Endothelial cell of umbilical vein (primary cell): ENCODE measurements at regions not wholly inside any gene's neighbourhood (a gene's known extent, or its start where the extent isn't known, plus 50 kb on each side); places are given as distances from the start of the nearest gene placed in this dataset.

Experiments used
- BruUV-seq: library from RNA; stranded (reverse); fragments of 400-500 nt; replicated peaks from 2 replicates; lab custom pipeline; 2021; lab: Mats Ljungman, UMichigan
- CTCF ChIA-PET: fragments of 300-600, 350-600 bp; sonication (Branson Sonifier 250); formaldehyde crosslinking; loops from one replicate; lab custom pipeline; 2021; ENCODE audit warnings: antibody characterized with exemption, inconsistent platforms; lab: Charles Lee
- POLR2A ChIA-PET: fragments of 300-600, 350-600 bp; sonication (Branson Sonifier 250); formaldehyde crosslinking; loops from one replicate; lab custom pipeline; 2021; ENCODE audit warnings: antibody characterized with exemption, inconsistent platforms; lab: Charles Lee
- DNase-seq: peaks from one replicate; pipeline ENCODE4 v3.0.0-alpha.2; 2011; ENCODE audit warnings: low read depth, low spot score
- FAIRE-seq: peaks from 2 replicates; lab custom pipeline; 2011; peaks lifted over from hg19 to GRCh38; lab: Jason Lieb, UNC
- H2AFZ ChIP-seq: 2 replicates; pipeline ENCODE4 v1.6.0; 2012; ENCODE audit warnings: low read depth, low read length, control low read depth, inconsistent platforms
- H3K27ac ChIP-seq: 2 replicates; pipeline ENCODE4 v1.5.1; 2011; ENCODE audit warnings: low read depth, mild to moderate bottlenecking, control low read depth, low read length, moderate library complexity; ENCODE audit not compliant: insufficient read depth
- H3K27me3 ChIP-seq, 2 experiments: 2 replicates each; pipeline versions ENCODE4 v1.6.0 to v1.6.1; 2011; ENCODE audit warnings: low read length in 2 of 2, mixed read lengths in 1 of 2; ENCODE audit not compliant: control insufficient read depth in 2 of 2, insufficient read depth in 2 of 2
- H3K36me3 ChIP-seq, 2 experiments: 2 replicates in 1 of 2; 3 replicates in 1 of 2; pipeline ENCODE4 v1.5.1; 2011; ENCODE audit warnings: low read length in 2 of 2, mild to moderate bottlenecking in 1 of 2, moderate library complexity in 1 of 2; ENCODE audit not compliant: control insufficient read depth in 2 of 2, insufficient read depth in 2 of 2; ENCODE audit errors: extremely low read depth in 1 of 2
- H3K4me1 ChIP-seq: 3 replicates; pipeline ENCODE4 v1.5.1; 2011; ENCODE audit warnings: mild to moderate bottlenecking, low read length; ENCODE audit not compliant: control insufficient read depth, insufficient read depth; ENCODE audit errors: extremely low read depth
- H3K4me2 ChIP-seq: 2 replicates; pipeline ENCODE4 v1.6.1; 2011; ENCODE audit warnings: low read length, control low read depth, mixed read lengths; ENCODE audit not compliant: insufficient read depth
- H3K4me3 ChIP-seq, 3 experiments: fragments of 200-600 bp in 1 of 3; sonication (generic), shearing (Covaris generic) in 1 of 3; replicated peaks in 1 of 3; 2 replicates each; pipeline ENCODE4 v1.5.1; 2011 to 2016; ENCODE audit warnings: control low read depth in 3 of 3, low read length in 3 of 3, mild to moderate bottlenecking in 2 of 3, inconsistent platforms in 1 of 3, low read depth in 1 of 3, moderate library complexity in 1 of 3; ENCODE audit not compliant: insufficient read depth in 1 of 3
- H3K79me2 ChIP-seq: 2 replicates; pipeline ENCODE4 v1.6.0; 2012; ENCODE audit warnings: low read length, inconsistent platforms; ENCODE audit not compliant: control insufficient read depth, insufficient read depth
- H3K9ac ChIP-seq: replicated peaks from 2 replicates; pipeline ENCODE3; 2011; ENCODE audit warnings: low read length, control low read depth; ENCODE audit not compliant: insufficient read depth; ENCODE audit errors: extremely low read depth
- H3K9me1 ChIP-seq: replicated peaks from 3 replicates; pipeline ENCODE4 v1.6.0; 2011; ENCODE audit warnings: mild to moderate bottlenecking, low read length; ENCODE audit not compliant: control insufficient read depth, insufficient read depth; ENCODE audit errors: extremely low read depth
- H3K9me3 ChIP-seq: replicated peaks from 2 replicates; pipeline ENCODE4 v1.5.1; 2012; ENCODE audit warnings: low read length, inconsistent platforms; ENCODE audit not compliant: control insufficient read depth, insufficient read depth
- H4K20me1 ChIP-seq: replicated peaks from 2 replicates; pipeline ENCODE3; 2011; ENCODE audit warnings: mild to moderate bottlenecking, low read length; ENCODE audit not compliant: control insufficient read depth, insufficient read depth; ENCODE audit errors: extremely low read depth
- EZH2 ChIP-seq: IDR thresholded peaks from 2 replicates; pipeline ENCODE4 v1.6.1; 2012; ENCODE audit warnings: borderline replicate concordance, low read depth, mild to moderate bottlenecking, moderate library complexity, low read length, inconsistent platforms; ENCODE audit not compliant: severe bottlenecking
- FOS ChIP-seq: IDR thresholded peaks from 2 replicates; pipeline ENCODE4 v1.6.1; 2011; ENCODE audit warnings: mild to moderate bottlenecking, low read length, moderate library complexity, borderline replicate concordance; ENCODE audit not compliant: insufficient read depth
- GATA2 ChIP-seq: IDR thresholded peaks from 2 replicates; pipeline ENCODE4 v1.7.0; 2011; ENCODE audit warnings: low read depth, mild to moderate bottlenecking, moderate library complexity, mixed read lengths, low read length; ENCODE audit not compliant: insufficient read length, insufficient read depth
- JUN ChIP-seq: IDR thresholded peaks from 2 replicates; pipeline ENCODE4 v1.6.1; 2011; ENCODE audit warnings: borderline replicate concordance, low read depth; ENCODE audit not compliant: insufficient read length, insufficient read depth
- MYC ChIP-seq: IDR thresholded peaks from one replicate; pipeline ENCODE4 v1.6.1; 2011; ENCODE audit warnings: mild to moderate bottlenecking, low read depth, low read length
- POLR2A ChIP-seq: IDR thresholded peaks from 2 replicates; pipeline ENCODE4 v1.6.1; 2012; ENCODE audit warnings: low read depth, mild to moderate bottlenecking, control low read depth, low read length
- POLR2AphosphoS5 ChIP-seq: IDR thresholded peaks from 2 replicates; pipeline ENCODE4 v1.6.1; 2012; ENCODE audit warnings: low read depth, mild to moderate bottlenecking, control low read depth, low read length, moderate library complexity; ENCODE audit not compliant: insufficient read depth
- dilution Hi-C: fragments of 300-500 bp; cut with MboI; formaldehyde crosslinking; loops from one replicate; pipeline ENCODE4 v1.15.0; 2019; ENCODE audit warnings: low sequenced_read_pairs; ENCODE audit not compliant: extremely low pct_ligation_motif_present
- intact Hi-C: fragments of 100-400 bp; cut with micrococcal nuclease; formaldehyde crosslinking; loops from one replicate; pipeline ENCODE4 v1.10.0; 2022
- TF ChIP-seq, protein P1 (sequence below), 2 donors: IDR thresholded peaks; 1 replicate in 1 of 2; 2 replicates in 1 of 2; pipeline ENCODE4 v1.5.1; 2011; ENCODE audit warnings: low read length in 2 of 2, mild to moderate bottlenecking in 2 of 2, moderate library complexity in 2 of 2, control low read depth in 1 of 2, inconsistent platforms in 1 of 2, low read depth in 1 of 2; ENCODE audit not compliant: insufficient read depth in 1 of 2; ENCODE audit errors: extremely low read depth in 1 of 2
- TF ChIP-seq, protein P2 (sequence below): IDR thresholded peaks from 2 replicates; pipeline ENCODE4 v1.6.1; 2011; ENCODE audit not compliant: insufficient read depth, insufficient read length

DNA sequence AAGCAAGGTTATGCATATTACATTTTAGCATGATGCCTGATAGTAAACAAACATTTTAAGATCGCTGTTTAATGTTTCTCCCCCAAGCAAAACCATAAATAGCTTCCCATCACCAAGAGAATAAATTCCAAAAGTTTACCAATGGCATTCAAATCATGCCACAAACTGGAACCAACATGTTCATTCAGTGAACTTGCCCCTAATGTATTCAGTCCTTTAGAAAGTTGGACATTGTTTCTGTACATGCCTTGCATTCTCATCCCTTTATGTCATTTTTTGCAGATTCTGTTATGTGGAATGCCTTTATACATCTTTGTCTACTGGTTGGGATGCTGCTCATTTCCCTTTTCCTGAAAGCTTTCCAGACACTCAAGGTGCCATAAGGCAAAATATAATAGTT lies 105.5 kb downstream of the PYDC2 start:
- Histone ChIP-seq H3K9me3 (no peaks in the 10 kb centered on the region), H3K36me3 (no peaks in the 10 kb centered on the region), H2AFZ (no peak overlapping the region), H4K20me1 (no peaks in the 10 kb centered on the region), H3K79me2 (no peaks in the 10 kb centered on the region), H3K27me3 (no peaks in the 10 kb centered on the region), H3K9me1 (no peaks in the 10 kb centered on the region), H3K9ac (no peak overlapping the region), H3K4me1 (no peaks in the 10 kb centered on the region), H3K27ac (no peak overlapping the region), H3K4me3 (no peak overlapping the region), H3K4me2 (no peak overlapping the region)
- ChIA-PET POLR2A (no interaction called here), CTCF (no interaction called here)
- FAIRE-seq, result no peak
- dilution Hi-C loops, result no loop called here
- intact Hi-C loops, result no loop called here
- TF ChIP-seq JUN (no peak), EZH2 (no peak), POLR2A (no peak), MYC (no peak), GATA2 (no peak)
- TF ChIP-seq, protein P1, sequence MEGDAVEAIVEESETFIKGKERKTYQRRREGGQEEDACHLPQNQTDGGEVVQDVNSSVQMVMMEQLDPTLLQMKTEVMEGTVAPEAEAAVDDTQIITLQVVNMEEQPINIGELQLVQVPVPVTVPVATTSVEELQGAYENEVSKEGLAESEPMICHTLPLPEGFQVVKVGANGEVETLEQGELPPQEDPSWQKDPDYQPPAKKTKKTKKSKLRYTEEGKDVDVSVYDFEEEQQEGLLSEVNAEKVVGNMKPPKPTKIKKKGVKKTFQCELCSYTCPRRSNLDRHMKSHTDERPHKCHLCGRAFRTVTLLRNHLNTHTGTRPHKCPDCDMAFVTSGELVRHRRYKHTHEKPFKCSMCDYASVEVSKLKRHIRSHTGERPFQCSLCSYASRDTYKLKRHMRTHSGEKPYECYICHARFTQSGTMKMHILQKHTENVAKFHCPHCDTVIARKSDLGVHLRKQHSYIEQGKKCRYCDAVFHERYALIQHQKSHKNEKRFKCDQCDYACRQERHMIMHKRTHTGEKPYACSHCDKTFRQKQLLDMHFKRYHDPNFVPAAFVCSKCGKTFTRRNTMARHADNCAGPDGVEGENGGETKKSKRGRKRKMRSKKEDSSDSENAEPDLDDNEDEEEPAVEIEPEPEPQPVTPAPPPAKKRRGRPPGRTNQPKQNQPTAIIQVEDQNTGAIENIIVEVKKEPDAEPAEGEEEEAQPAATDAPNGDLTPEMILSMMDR (IDR thresholded peaks at IDR 0.05; ENCODE audit: extremely low read depth in 1 of 2, insufficient read depth in 1 of 2, low read depth in 1 of 2, low read length in 2 of 2), result no peak
- DNase-seq, result no peak
- no TSS peak for BruUV-seq

DNA sequence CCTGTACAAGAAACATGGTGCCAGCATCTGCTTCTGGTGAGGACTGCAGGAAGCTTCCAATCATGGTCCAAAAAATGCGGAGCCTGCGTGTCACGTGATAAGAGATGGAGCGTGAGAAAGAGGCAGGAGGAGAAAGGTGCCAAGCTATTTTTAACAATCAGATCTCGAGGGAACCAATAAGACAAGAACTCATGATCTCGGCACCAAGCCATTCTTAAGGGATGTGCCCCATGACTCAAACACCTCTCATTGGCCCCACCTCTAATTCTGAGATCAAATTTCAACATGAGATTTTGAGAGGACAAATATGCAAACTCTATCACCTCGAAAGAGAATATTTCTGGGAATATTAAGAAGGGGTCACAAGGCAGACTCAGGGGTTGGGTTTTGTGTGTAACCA lies 107.2 kb downstream of the PYDC2 start:
- H3K9me1 ChIP-seq, result no peaks in the 10 kb centered on the region
- H2AFZ ChIP-seq, result no peak overlapping the region
- FAIRE-seq (no peak), DNase-seq (no peak)
- no peaks in the 10 kb centered on the region for H3K27me3 ChIP-seq
- CTCF ChIA-PET, result no interaction called here
- no peaks in the 10 kb centered on the region for H4K20me1 ChIP-seq
- H3K4me3 ChIP-seq, result no peak overlapping the region
- no peaks in the 10 kb centered on the region for H3K79me2 ChIP-seq
- dilution Hi-C loops (no loop called here), intact Hi-C loops (no loop called here)
- H3K36me3 ChIP-seq, result no peaks in the 10 kb centered on the region
- BruUV-seq, result no TSS peak
- H3K9ac ChIP-seq, result no peak overlapping the region
- no peaks in the 10 kb centered on the region for H3K9me3 ChIP-seq
- H3K4me2 ChIP-seq, result no peak overlapping the region
- TF ChIP-seq JUN (no peak), POLR2A (no peak), GATA2 (no peak), EZH2 (no peak), MYC (no peak), POLR2AphosphoS5 (no peak), FOS (no peak)
- TF ChIP-seq, protein P1 (IDR thresholded peaks at IDR 0.05; ENCODE audit: extremely low read depth in 1 of 2, insufficient read depth in 1 of 2, low read depth in 1 of 2, low read length in 2 of 2), result no peak
- TF ChIP-seq, protein P2, sequence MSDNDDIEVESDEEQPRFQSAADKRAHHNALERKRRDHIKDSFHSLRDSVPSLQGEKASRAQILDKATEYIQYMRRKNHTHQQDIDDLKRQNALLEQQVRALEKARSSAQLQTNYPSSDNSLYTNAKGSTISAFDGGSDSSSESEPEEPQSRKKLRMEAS, result no peak
- H3K27ac ChIP-seq, result no peak overlapping the region
- H3K4me1 ChIP-seq, result no peaks in the 10 kb centered on the region
- POLR2A ChIA-PET, result no interaction called here
